H1 (cell line): ENCODE measurements at regions not wholly inside any gene's neighbourhood (a gene's known extent, or its start where the extent isn't known, plus 50 kb on each side); places are given as distances from the start of the nearest gene placed in this dataset.

ENCODE experiments used
- CTCF ChIA-PET: fragments of 300-600 bp; sonication (Branson Sonifier 250); formaldehyde crosslinking; loops from one replicate; lab custom pipeline; 2021; ENCODE audit not compliant: partially characterized antibody; lab: Charles Lee
- POLR2A ChIA-PET: fragments of 300-600 bp; sonication (Branson Sonifier 250); formaldehyde crosslinking; loops from one replicate; lab custom pipeline; 2021; ENCODE audit warnings: inconsistent platforms; ENCODE audit not compliant: partially characterized antibody; lab: Charles Lee
- DNase-seq, 2 experiments: peaks; one replicate each; pipeline versions ENCODE4 v3.0.0 to v3.0.0-alpha.2; 2010 to 2022; ENCODE audit warnings: low spot score in 2 of 2, low read depth in 1 of 2, mixed read lengths in 1 of 2
- FAIRE-seq: peaks from 2 replicates; lab custom pipeline; 2011; peaks lifted over from hg19 to GRCh38; lab: Jason Lieb, UNC
- H2AFZ ChIP-seq: 2 replicates; pipeline ENCODE4 v1.8.1; 2012; ENCODE audit warnings: low read length, inconsistent platforms
- H2AK5ac ChIP-seq: 2 replicates; pipeline ENCODE4 v1.6.1; 2013; ENCODE audit warnings: low read depth, low read length
- H2BK120ac ChIP-seq: replicated peaks from 2 replicates; pipeline ENCODE3; 2013; ENCODE audit warnings: low read depth, low read length, inconsistent platforms
- H2BK12ac ChIP-seq: 2 replicates; pipeline ENCODE4 v1.6.1; 2013; ENCODE audit warnings: low read depth, low read length
- H2BK15ac ChIP-seq: 2 replicates; pipeline ENCODE4 v1.6.1; 2013; ENCODE audit warnings: low read length
- H2BK20ac ChIP-seq: 2 replicates; pipeline ENCODE4 v1.6.1; 2013; ENCODE audit warnings: low read length
- H2BK5ac ChIP-seq: 2 replicates; pipeline ENCODE4 v1.6.1; 2013; ENCODE audit warnings: low read depth, low read length
- H3K14ac ChIP-seq: 2 replicates; pipeline ENCODE4 v1.6.1; 2013; ENCODE audit warnings: inconsistent platforms; ENCODE audit not compliant: insufficient read length
- H3K18ac ChIP-seq: 2 replicates; pipeline ENCODE4 v1.6.1; 2013; ENCODE audit warnings: low read length; ENCODE audit errors: extremely low read depth
- H3K23ac ChIP-seq: 2 replicates; pipeline ENCODE4 v1.6.1; 2013; ENCODE audit warnings: inconsistent platforms; ENCODE audit not compliant: insufficient read length
- H3K23me2 ChIP-seq: 2 replicates; pipeline ENCODE4 v1.6.1; 2013; ENCODE audit warnings: low read depth, low read length
- H3K27ac ChIP-seq: 2 replicates; pipeline ENCODE4 v1.6.1; 2011; ENCODE audit warnings: low read depth, low read length, inconsistent platforms
- H3K27me3 ChIP-seq, 4 experiments: replicated peaks in 1 of 4; 1 replicate in 1 of 4; 2 replicates in 3 of 4; pipeline versions ENCODE4 v1.6.1 to v1.8.1; 2011 to 2013; ENCODE audit warnings: low read length in 3 of 4, mild to moderate bottlenecking in 3 of 4, inconsistent platforms in 2 of 4, mixed read lengths in 2 of 4, moderate library complexity in 1 of 4; ENCODE audit not compliant: control insufficient read depth in 3 of 4, insufficient read depth in 3 of 4; ENCODE audit errors: extremely low read depth in 1 of 4
- H3K36me3 ChIP-seq, 4 experiments: 2 replicates each; pipeline versions ENCODE4 v1.6.1 to v1.8.1; 2011 to 2013; ENCODE audit warnings: mild to moderate bottlenecking in 4 of 4, low read length in 3 of 4, moderate library complexity in 2 of 4, control low read depth in 1 of 4, inconsistent platforms in 1 of 4; ENCODE audit not compliant: insufficient read depth in 4 of 4, control insufficient read depth in 2 of 4
- H3K4ac ChIP-seq: replicated peaks from 2 replicates; pipeline ENCODE3; 2013; ENCODE audit warnings: low read length, low read depth, mixed read lengths, inconsistent platforms; ENCODE audit not compliant: insufficient read length
- H3K4me1 ChIP-seq, 4 experiments: replicated peaks in 1 of 4; 1 replicate in 1 of 4; 2 replicates in 3 of 4; pipeline versions ENCODE4 v1.6.1 to v1.8.1; 2011 to 2013; ENCODE audit warnings: low read length in 3 of 4, inconsistent platforms in 2 of 4, mixed read lengths in 1 of 4; ENCODE audit not compliant: insufficient read depth in 4 of 4, control insufficient read depth in 3 of 4
- H3K4me2 ChIP-seq, 2 experiments: 2 replicates each; pipeline versions ENCODE4 v1.6.1 to v1.8.1; 2011 to 2013; ENCODE audit warnings: low read depth in 2 of 2, low read length in 2 of 2, control low read depth in 1 of 2, inconsistent platforms in 1 of 2, mild to moderate bottlenecking in 1 of 2; ENCODE audit not compliant: insufficient read depth in 1 of 2
- H3K4me3 ChIP-seq, 4 experiments: fragments of 200-600, 300-600 bp in 1 of 4; sonication (generic), shearing (Covaris generic), sonication (Bioruptor Twin) in 1 of 4; 2 replicates each; pipeline versions ENCODE4 v1.5.1 to v1.8.1; 2011 to 2016; ENCODE audit warnings: low read length in 4 of 4, low read depth in 3 of 4, control low read depth in 2 of 4, inconsistent platforms in 2 of 4, mild to moderate bottlenecking in 2 of 4, mixed read lengths in 1 of 4, moderate library complexity in 1 of 4; ENCODE audit not compliant: insufficient read depth in 2 of 4; ENCODE audit errors: extremely low read depth in 1 of 4
- H3K56ac ChIP-seq: replicated peaks from 2 replicates; pipeline ENCODE3; 2013; ENCODE audit warnings: low read depth, mild to moderate bottlenecking, mixed read lengths, low read length, inconsistent platforms; ENCODE audit not compliant: insufficient read length
- H3K79me1 ChIP-seq: 2 replicates; pipeline ENCODE4 v1.6.1; 2013; ENCODE audit warnings: low read depth, low read length, control low read depth
- H3K79me2 ChIP-seq, 2 experiments: 2 replicates each; pipeline versions ENCODE4 v1.6.1 to v1.8.1; 2012 to 2013; ENCODE audit warnings: low read length in 2 of 2, mild to moderate bottlenecking in 2 of 2, inconsistent platforms in 1 of 2; ENCODE audit not compliant: insufficient read depth in 2 of 2, control insufficient read depth in 1 of 2
- H3K9ac ChIP-seq, 4 experiments: replicated peaks in 1 of 4; 1 replicate in 1 of 4; 2 replicates in 3 of 4; pipeline versions ENCODE4 v1.6.1 to v1.8.1; 2011 to 2013; ENCODE audit warnings: low read depth in 3 of 4, low read length in 3 of 4, control low read depth in 2 of 4, mild to moderate bottlenecking in 2 of 4, moderate library complexity in 2 of 4, inconsistent platforms in 1 of 4; ENCODE audit errors: extremely low read depth in 1 of 4
- H3K9me3 ChIP-seq, 2 experiments: 2 replicates each; pipeline versions ENCODE4 v1.6.1 to v1.8.1; 2012 to 2013; ENCODE audit warnings: mild to moderate bottlenecking in 2 of 2, moderate library complexity in 2 of 2, control low read depth in 1 of 2, inconsistent platforms in 1 of 2, low read depth in 1 of 2, low read length in 1 of 2, mixed read lengths in 1 of 2; ENCODE audit not compliant: insufficient read depth in 2 of 2
- H4K20me1 ChIP-seq, 2 experiments: replicated peaks in 1 of 2; 2 replicates each; pipeline versions ENCODE3 to v1.8.1; 2011 to 2013; ENCODE audit warnings: inconsistent platforms in 2 of 2, low read length in 2 of 2, mild to moderate bottlenecking in 1 of 2; ENCODE audit not compliant: insufficient read depth in 2 of 2, control insufficient read depth in 1 of 2
- H4K5ac ChIP-seq: 2 replicates; pipeline ENCODE4 v1.6.1; 2013; ENCODE audit warnings: low read length, low read depth, mixed read lengths, inconsistent platforms; ENCODE audit not compliant: insufficient read length
- H4K8ac ChIP-seq: 2 replicates; pipeline ENCODE4 v1.8.0; 2013; ENCODE audit warnings: mild to moderate bottlenecking, moderate library complexity, low read length, inconsistent platforms; ENCODE audit not compliant: insufficient read depth; ENCODE audit errors: extremely low read depth
- H4K91ac ChIP-seq: replicated peaks from 2 replicates; pipeline ENCODE3; 2013; ENCODE audit warnings: low read length, mixed read lengths, inconsistent platforms; ENCODE audit not compliant: insufficient read length
- ATF3 ChIP-seq: IDR thresholded peaks from 2 replicates; pipeline ENCODE4 v1.6.1; 2011; ENCODE audit warnings: low read depth, mild to moderate bottlenecking, low read length; ENCODE audit not compliant: insufficient read depth
- CHD1 ChIP-seq: IDR thresholded peaks from 2 replicates; pipeline ENCODE4 v1.6.1; 2012; ENCODE audit warnings: low read depth, low read length, improper control_type of control experiment
- CTBP2 ChIP-seq: IDR thresholded peaks from 2 replicates; pipeline ENCODE4 v1.7.0; 2011; ENCODE audit warnings: borderline replicate concordance, mild to moderate bottlenecking, moderate library complexity, mixed read lengths, low read length; ENCODE audit not compliant: insufficient read depth, insufficient read length
- E2F6 ChIP-seq: IDR thresholded peaks from 2 replicates; pipeline ENCODE4 v1.6.1; 2012; ENCODE audit warnings: inconsistent platforms
- JUN ChIP-seq: IDR thresholded peaks from 2 replicates; pipeline ENCODE4 v1.6.1; 2011; ENCODE audit warnings: low read depth, mild to moderate bottlenecking, improper control_type of control experiment, low read length
- NANOG ChIP-seq: IDR thresholded peaks from 2 replicates; pipeline ENCODE4 v1.6.1; 2011; ENCODE audit warnings: low read length, low read depth, mild to moderate bottlenecking, inconsistent platforms; ENCODE audit not compliant: insufficient read depth, poor library complexity, severe bottlenecking
- RNF2 ChIP-seq: fragments of 200-900, 300-1000 bp; sonication (generic); IDR thresholded peaks from 2 replicates; pipeline ENCODE4 v1.7.1; 2016; ENCODE audit warnings: borderline replicate concordance, low read depth, mild to moderate bottlenecking, antibody characterized with exemption, low read length; ENCODE audit not compliant: poor library complexity, severe bottlenecking; ENCODE audit errors: missing control alignments
- TAF7 ChIP-seq: optimal IDR thresholded peaks from 2 replicates; pipeline ENCODE3; 2011; ENCODE audit warnings: low read depth, mild to moderate bottlenecking, inconsistent platforms, low read length, moderate library complexity, borderline replicate concordance
- TBP ChIP-seq: IDR thresholded peaks from 2 replicates; pipeline ENCODE4 v1.6.1; 2011; ENCODE audit warnings: low read depth, low read length, improper control_type of control experiment
- WGBS, 2 experiments: shearing (Covaris generic) in 1 of 2; methylation state at CpG; one replicate each; pipeline versions ENCODE4 v1.1.6 to v1.1.7; 2013 to 2015; ENCODE audit warnings: low lambda C conversion rate in 2 of 2, mixed read lengths in 2 of 2, inconsistent platforms in 1 of 2, low coverage in 1 of 2, missing lambda C conversion rate in 1 of 2; ENCODE audit not compliant: insufficient replicate concordance in 2 of 2, insufficient coverage in 1 of 2, insufficient read length in 1 of 2; ENCODE audit errors: extremely low coverage in 1 of 2, missing lambda C conversion rate in 1 of 2; 5-methylcytosine and 5-hydroxymethylcytosine counted together

- FAIRE-seq: no peak
- Histone ChIP-seq H2BK120ac (no peak overlapping the region), H3K36me3 (no peaks in the 10 kb centered on the region), H3K23ac (no peak overlapping the region), H3K23me2 (no peaks in the 10 kb centered on the region), H4K20me1 (no peaks in the 10 kb centered on the region), H4K91ac (no peak overlapping the region), H2BK5ac (no peak overlapping the region), H3K4me1 (no peaks in the 10 kb centered on the region), H3K4me3 (no peak overlapping the region), H3K27ac (no peak overlapping the region), H3K27me3 (no peaks in the 10 kb centered on the region), H3K4me2 (no peak overlapping the region), H2BK15ac (no peak overlapping the region), H3K56ac (no peak overlapping the region), H3K4ac (no peak overlapping the region), H4K8ac (no peak overlapping the region), H2BK12ac (no peak overlapping the region), H2BK20ac (no peak overlapping the region), H3K14ac (no peak overlapping the region), H4K5ac (no peak overlapping the region), H3K79me2 (no peaks in the 10 kb centered on the region), H3K9me3 (peaks cover 0 to 9% of the 10 kb centered on the region in 2 experiments; a peak in 2 of 4 replicates), H3K79me1 (no peaks in the 10 kb centered on the region), H3K18ac (no peak overlapping the region), H2AFZ (no peak overlapping the region), H2AK5ac (no peak overlapping the region), H3K9ac (no peak overlapping the region)
- WGBS, 2 experiments: 96% methylated on average over 6 of the region's 6 CpGs; no CpG with 5 or more reads in 1 of the 2 experiments
- DNase-seq: no peak
- ChIA-PET POLR2A (no interaction called here), CTCF (interaction anchor here (1.2 kb wide), 1 partner anchor 12 kb away, joined by 4 read pairs; no protein-coding TSS in a partner anchor)
- TF ChIP-seq TBP (no peak), ATF3 (no peak), CTBP2 (no peak), JUN (no peak), NANOG (no peak), TAF7 (no peak), RNF2 (no peak), E2F6 (no peak), CHD1 (no peak)
Measured at GRCh38 chr9:107813287-107813686, 323.7 kb upstream of the KLF4 start.
